SHP77 treated with DMSO at 0.1 percent for 48 hours (cell line): ENCODE measurements at regions not wholly inside any gene's neighbourhood (a gene's known extent, or its start where the extent isn't known, plus 50 kb on each side); places are given as distances from the start of the nearest gene placed in this dataset.
"Not testable (repeated sequence)": the region's sequence is repeated elsewhere in the genome, so short reads cannot be mapped to it uniquely, and the experiment has no call there.

Experiments
- DNase-seq: peaks from one replicate; lab custom pipeline; 2025; lab: John Stamatoyannopoulos, UW

GRCh38 chr6:146938266-146938665, 266.0 kb upstream of the STXBP5 start:
- DNase-seq: no peak

- DNase-seq: not testable (repeated sequence)
Measured at GRCh38 chr6:146939456-146939855, 264.8 kb upstream of the STXBP5 start.

- no peak for DNase-seq
Measured at GRCh38 chr6:146943664-146944063, 260.6 kb upstream of the STXBP5 start.

- DNase-seq: no peak
Measured at GRCh38 chr6:146944077-146944476, 260.1 kb upstream of the STXBP5 start.

- DNase-seq: no peak
Measured at GRCh38 chr6:146944809-146945208, 259.4 kb upstream of the STXBP5 start.

GRCh38 chr6:146946559-146946958, 257.7 kb upstream of the STXBP5 start:
- no peak for DNase-seq

GRCh38 chr6:146948790-146949342, 255.4 kb upstream of the STXBP5 start:
- no peak for DNase-seq

GRCh38 chr6:146949425-146949824, 254.8 kb upstream of the STXBP5 start:
- DNase-seq: no peak

GRCh38 chr6:146950351-146950835, 253.8 kb upstream of the STXBP5 start:
- DNase-seq: no peak

- DNase-seq: no peak
Measured at GRCh38 chr6:146955570-146955969, 248.6 kb upstream of the STXBP5 start.

GRCh38 chr6:146957181-146958093, 246.8 kb upstream of the STXBP5 start:
- DNase-seq: no peak

GRCh38 chr6:146961831-146962230, 242.4 kb upstream of the STXBP5 start:
- no peak for DNase-seq

- no peak for DNase-seq
Measured at GRCh38 chr6:146962329-146962728, 241.9 kb upstream of the STXBP5 start.

GRCh38 chr6:146965110-146965689, 239.0 kb upstream of the STXBP5 start:
- DNase-seq: no peak

- DNase-seq: peak; percentile 29
Measured at GRCh38 chr6:146968041-146968760, 236.0 kb upstream of the STXBP5 start.

- DNase-seq: no peak
Measured at GRCh38 chr6:146972546-146972945, 231.7 kb upstream of the STXBP5 start.

- no peak for DNase-seq
Measured at GRCh38 chr6:146974351-146974750, 229.9 kb upstream of the STXBP5 start.

GRCh38 chr6:146975093-146975492, 229.1 kb upstream of the STXBP5 start:
- no peak for DNase-seq

GRCh38 chr6:146980900-146981329, 223.3 kb upstream of the STXBP5 start:
- no peak for DNase-seq

GRCh38 chr6:146981981-146982380, 222.2 kb upstream of the STXBP5 start:
- no peak for DNase-seq

GRCh38 chr6:146984251-146984924, 219.8 kb upstream of the STXBP5 start:
- DNase-seq: peak; percentile 47

GRCh38 chr6:146985111-146985510, 219.1 kb upstream of the STXBP5 start:
- DNase-seq: peak; percentile 34
